HepG2 (cell line): ENCODE measurements at regions not wholly inside any gene's neighbourhood (a gene's known extent, or its start where the extent isn't known, plus 50 kb on each side); places are given as distances from the start of the nearest gene placed in this dataset.

Experiments used
- BRCA1 ChIP-seq: sonication (generic); formaldehyde crosslinking; IDR thresholded peaks from 2 replicates; pipeline ENCODE4 v1.4.0; 2020; ENCODE audit warnings: missing genetic modification reagents
- ELF3 ChIP-seq: IDR thresholded peaks from 2 replicates; pipeline ENCODE4 v1.6.1; 2016; ENCODE audit warnings: missing genetic modification reagents, missing compliant biosample characterization
- HMG20A ChIP-seq: IDR thresholded peaks from 2 replicates; pipeline ENCODE4 v1.6.1; 2016; ENCODE audit warnings: borderline replicate concordance
- IKZF4 ChIP-seq: sonication (generic); formaldehyde crosslinking; IDR thresholded peaks from 2 replicates; pipeline ENCODE4 v1.5.1; 2020; ENCODE audit warnings: borderline replicate concordance, mild to moderate bottlenecking, low read depth, missing genetic modification reagents; ENCODE audit errors: not compliant biosample characterization
- MED8 ChIP-seq: sonication (generic); formaldehyde crosslinking; IDR thresholded peaks from 2 replicates; pipeline ENCODE4 v1.8.1; 2023; ENCODE audit warnings: mild to moderate bottlenecking, missing genetic modification reagents; ENCODE audit not compliant: insufficient replicate concordance
- MYPOP ChIP-seq: sonication (generic); formaldehyde crosslinking; IDR thresholded peaks from 2 replicates; pipeline ENCODE4 v1.8.1; 2023; ENCODE audit warnings: mild to moderate bottlenecking, moderate library complexity, missing genetic modification reagents
- NFYB ChIP-seq: sonication (generic); formaldehyde crosslinking; IDR thresholded peaks from 2 replicates; pipeline ENCODE4 v1.4.0; 2020; ENCODE audit warnings: missing genetic modification reagents
- SP1 ChIP-seq, 2 experiments: fragments of 450-650 bp in 1 of 2; sonication (generic) in 1 of 2; formaldehyde crosslinking in 1 of 2; IDR thresholded peaks; 2 replicates each; pipeline versions ENCODE4 v1.4.0 to v1.6.1; 2016 to 2020; ENCODE audit warnings: missing genetic modification reagents in 1 of 2
- SSRP1 ChIP-seq: IDR thresholded peaks from 2 replicates; pipeline ENCODE4 v1.6.1; 2016; ENCODE audit warnings: control low read depth
- TFAP4 ChIP-seq: sonication (generic); IDR thresholded peaks from 2 replicates; pipeline ENCODE4 v1.6.1; 2016; ENCODE audit warnings: low read depth, borderline replicate concordance
- TFDP1 ChIP-seq: IDR thresholded peaks from 2 replicates; pipeline ENCODE4 v1.6.1; 2016; ENCODE audit warnings: missing compliant biosample characterization, missing genetic modification reagents, borderline replicate concordance
- ZBTB10 ChIP-seq: sonication (generic); formaldehyde crosslinking; IDR thresholded peaks from 2 replicates; pipeline ENCODE4 v1.4.0; 2020; ENCODE audit warnings: missing genetic modification reagents, borderline replicate concordance
- ZFP37 ChIP-seq: sonication (generic); formaldehyde crosslinking; IDR thresholded peaks from 2 replicates; pipeline ENCODE4 v1.4.0; 2020; ENCODE audit warnings: missing genetic modification reagents, borderline replicate concordance
- ZMAT5 ChIP-seq: sonication (generic); formaldehyde crosslinking; IDR thresholded peaks from 2 replicates; pipeline ENCODE4 v1.5.0; 2020; ENCODE audit warnings: mild to moderate bottlenecking, low read depth, missing genetic modification reagents, borderline replicate concordance
- ZNF333 ChIP-seq: sonication (generic); formaldehyde crosslinking; IDR thresholded peaks from 2 replicates; pipeline ENCODE4 v1.4.0; 2020; ENCODE audit warnings: mild to moderate bottlenecking, missing genetic modification reagents, borderline replicate concordance
- ZNF362 ChIP-seq: sonication (generic); formaldehyde crosslinking; IDR thresholded peaks from 2 replicates; pipeline ENCODE4 v1.4.0; 2020; ENCODE audit warnings: missing genetic modification reagents, mild to moderate bottlenecking, borderline replicate concordance
- ZNF503 ChIP-seq: sonication (generic); formaldehyde crosslinking; IDR thresholded peaks from 2 replicates; pipeline ENCODE4 v1.4.0; 2020; ENCODE audit warnings: missing genetic modification reagents
- ZNF567 ChIP-seq: sonication (generic); formaldehyde crosslinking; IDR thresholded peaks from 2 replicates; pipeline ENCODE4 v1.8.1; 2023; ENCODE audit warnings: mild to moderate bottlenecking, missing genetic modification reagents, borderline replicate concordance
- ZNF615 ChIP-seq: sonication (generic); formaldehyde crosslinking; IDR thresholded peaks from 2 replicates; pipeline ENCODE4 v1.5.0; 2020; ENCODE audit warnings: mild to moderate bottlenecking, missing genetic modification reagents, borderline replicate concordance
- ZNF780A ChIP-seq: sonication (generic); formaldehyde crosslinking; IDR thresholded peaks from 2 replicates; pipeline ENCODE4 v1.8.0; 2022; ENCODE audit warnings: mild to moderate bottlenecking, missing genetic modification reagents, moderate library complexity
- ZNF883 ChIP-seq: sonication (generic); formaldehyde crosslinking; IDR thresholded peaks from 2 replicates; pipeline ENCODE4 v1.5.1; 2020; ENCODE audit warnings: mild to moderate bottlenecking, missing genetic modification reagents; ENCODE audit errors: not compliant biosample characterization

- TF ChIP-seq MYPOP (CRISPR knock-in tag) (no peak), ZMAT5 (CRISPR knock-in tag) (no peak), ZNF780A (CRISPR knock-in tag) (no peak), ZNF883 (CRISPR knock-in tag) (no peak), ZNF567 (CRISPR knock-in tag) (no peak), SP1 (IDR thresholded peaks at IDR 0.05) (no peak), SP1 (CRISPR knock-in tag; IDR thresholded peaks at IDR 0.05) (no peak), ZNF362 (no peak), MED8 (CRISPR knock-in tag) (no peak), ZBTB10 (CRISPR knock-in tag) (no peak), ZFP37 (CRISPR knock-in tag) (no peak), ZNF615 (CRISPR knock-in tag) (no peak), SSRP1 (CRISPR knock-in tag) (no peak), IKZF4 (no peak), NFYB (CRISPR knock-in tag) (no peak), TFDP1 (CRISPR knock-in tag) (no peak), TFAP4 (peak; percentile 29; the same call in 1 of the 2 replicates), HMG20A (CRISPR knock-in tag) (no peak), ZNF333 (no peak), BRCA1 (CRISPR knock-in tag) (no peak), ZNF503 (CRISPR knock-in tag) (no peak; the same call in 1 of the 2 replicates), ELF3 (CRISPR knock-in tag) (0 out of 2 replicates have a peak, but pooled peaks have one; percentile 26)
Measured at GRCh38 chr2:126981476-126981875, 82.8 kb downstream of the TEX51 start (continued).
